ENCODE measurements at regions not wholly inside any gene's neighbourhood (a gene's known extent, or its start where the extent isn't known, plus 50 kb on each side); places are given as distances from the start of the nearest gene placed in this dataset.
A peak's percentile ranks its signal among the peaks of the same experiment; 100 is the strongest.

GRCh38 chr2:181805228-181806038 is 86.1 kb upstream of the ITPRID2 start (continued):
- TF ChIP-seq NR3C1 (CRISPR knock-in tag; IDR thresholded peaks at IDR 0.05) = no peak
- TF ChIP-seq L3MBTL2 (IDR thresholded peaks at IDR 0.05) = peak; percentile 38; the same call in 1 of the 2 replicates
- peak; percentile 65; the same call in 1 of the 2 replicates for TF ChIP-seq SMARCC2 (IDR thresholded peaks at IDR 0.05; ENCODE audit: low read depth)
- 0 out of 2 replicates have a peak, but pooled peaks have one; percentile 13 for TF ChIP-seq GATAD2B (IDR thresholded peaks at IDR 0.05; ENCODE audit: borderline replicate concordance)
- TF ChIP-seq SMARCA4 (IDR thresholded peaks at IDR 0.05) = peak; percentile 55; the same call in 1 of the 2 replicates
- TF ChIP-seq ARID1B (IDR thresholded peaks at IDR 0.05) = peak; percentile 52
- no peak for TF ChIP-seq HCFC1 (IDR thresholded peaks at IDR 0.05; ENCODE audit: low read depth, low read length)
- TF ChIP-seq TEAD1 (CRISPR knock-in tag; IDR thresholded peaks at IDR 0.05) = peak in 1 of 2 experiments; percentile 24; a peak in 1 of 4 replicates
- TF ChIP-seq CXXC5 (CRISPR knock-in tag; IDR thresholded peaks at IDR 0.05) = peak; percentile 64; the same call in 1 of the 2 replicates
- TF ChIP-seq, protein P1, sequence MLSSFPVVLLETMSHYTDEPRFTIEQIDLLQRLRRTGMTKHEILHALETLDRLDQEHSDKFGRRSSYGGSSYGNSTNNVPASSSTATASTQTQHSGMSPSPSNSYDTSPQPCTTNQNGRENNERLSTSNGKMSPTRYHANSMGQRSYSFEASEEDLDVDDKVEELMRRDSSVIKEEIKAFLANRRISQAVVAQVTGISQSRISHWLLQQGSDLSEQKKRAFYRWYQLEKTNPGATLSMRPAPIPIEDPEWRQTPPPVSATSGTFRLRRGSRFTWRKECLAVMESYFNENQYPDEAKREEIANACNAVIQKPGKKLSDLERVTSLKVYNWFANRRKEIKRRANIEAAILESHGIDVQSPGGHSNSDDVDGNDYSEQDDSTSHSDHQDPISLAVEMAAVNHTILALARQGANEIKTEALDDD (IDR thresholded peaks at IDR 0.05) = peak; percentile 34; the same call in 1 of the 2 replicates

- in situ Hi-C loops (cut with MboI) = no loop called here
- Histone ChIP-seq H3K4me1 (replicated peaks in 1 of 2; ENCODE audit: control insufficient read depth in 2 of 2, insufficient read depth in 2 of 2, low read length in 2 of 2) (peaks cover 0 to 28% of the 10 kb centered on the region in 2 experiments; a peak in 4 of 5 replicates), H3K4me2 (ENCODE audit: insufficient read depth, low read length) (peak overlapping the region; percentile 54), H2AFZ (ENCODE audit: low read depth, low read length) (peak overlapping the region; percentile 96), H3K36me3 (ENCODE audit: control insufficient read depth, insufficient read depth, low read length) (no peaks in the 10 kb centered on the region), H3K79me2 (ENCODE audit: control insufficient read depth, insufficient read depth, low read length) (no peaks in the 10 kb centered on the region), H3K4me3 (no peak overlapping the region), H3K27ac (ENCODE audit: extremely low read depth, low read depth, low read length) (peak overlapping the region; percentile 47; the same call in 2 of the 3 replicates), H3K9me1 (ENCODE audit: control insufficient read depth, insufficient read depth, low read length) (no peaks in the 10 kb centered on the region), H4K20me1 (replicated peaks; ENCODE audit: control insufficient read depth, insufficient read depth, low read length) (no peaks in the 10 kb centered on the region), H3K9me3 (replicated peaks; ENCODE audit: control insufficient read depth, insufficient read depth, low read depth, low read length) (no peaks in the 10 kb centered on the region), H3K27me3 (ENCODE audit: control insufficient read depth in 2 of 2, insufficient read depth in 2 of 2, low read length in 2 of 2) (no peaks in the 10 kb centered on the region), H3K9ac (ENCODE audit: insufficient read depth in 1 of 2, low read depth in 2 of 2, low read length in 2 of 2) (peak overlapping the region in 1 of 2 experiments; percentile 16; a peak in 1 of 4 replicates)
- FAIRE-seq (no peak), DNase-seq (ENCODE audit: extremely low read depth in 1 of 4, low spot score in 3 of 4) (no peak), ATAC-seq (no peak)
- WGBS (ENCODE audit: insufficient coverage, low coverage, missing lambda C conversion rate) = 0% methylated on average over 1 of the region's 1 CpG
- intact Hi-C loops (cut with micrococcal nuclease) = no loop called here
- 0 out of 2 replicates have a peak, but pooled peaks have one; percentile 1 for TF ChIP-seq SMARCA4 (IDR thresholded peaks at IDR 0.05)
- TF ChIP-seq ATF1 (CRISPR knock-in tag; IDR thresholded peaks at IDR 0.05) = no peak
- peak; percentile 4; the same call in 1 of the 2 replicates for TF ChIP-seq ATF1 (tag; IDR thresholded peaks at IDR 0.05)
- no peak for TF ChIP-seq ZNF23 (CRISPR knock-in tag; IDR thresholded peaks at IDR 0.05)
- TF ChIP-seq NFXL1 (CRISPR knock-in tag; IDR thresholded peaks at IDR 0.05) = no peak
- POLR2A ChIA-PET = interaction anchor here (1.2 kb wide), 1 partner anchor 9 kb away, joined by 3 read pairs; no protein-coding TSS in a partner anchor
- BruUV-seq (replicated peaks) = no TSS peak
- CTCF ChIA-PET (ENCODE audit: low intra/inter-chr PET ratio) = no interaction called here
Measured at GRCh38 chr2:181806039-181806392, 85.5 kb upstream of the ITPRID2 start.
